ENCODE measurements at regions not wholly inside any gene's neighbourhood (a gene's known extent, or its start where the extent isn't known, plus 50 kb on each side); places are given as distances from the start of the nearest gene placed in this dataset.

DNA sequence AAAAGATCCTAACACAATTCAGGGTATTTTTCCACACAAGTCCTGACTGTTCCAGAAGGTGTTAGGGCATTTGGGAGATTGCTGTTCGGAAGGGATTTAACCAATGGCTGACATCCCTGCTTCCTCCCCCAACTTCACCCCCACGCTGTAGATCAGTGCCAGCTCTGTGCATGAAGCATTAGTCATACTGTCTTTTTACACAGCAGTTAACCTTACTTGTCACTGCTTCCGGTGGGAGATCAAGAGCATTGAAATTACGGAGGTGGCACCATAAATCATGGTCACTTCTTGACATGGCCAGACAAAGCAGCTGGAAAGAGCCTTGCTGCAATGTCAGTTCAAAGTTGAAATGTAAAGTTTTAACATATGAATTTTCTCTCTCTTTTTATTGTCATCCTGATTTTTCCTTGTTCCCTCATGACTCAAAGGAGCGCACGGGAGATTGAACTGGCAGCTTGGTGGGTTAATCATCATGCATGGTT lies 70.2 kb downstream of the HRH4 start:
- peak; percentile 74 to 88 for DNase-seq (ENCODE audit: low read depth in 2 of 2)

DNA sequence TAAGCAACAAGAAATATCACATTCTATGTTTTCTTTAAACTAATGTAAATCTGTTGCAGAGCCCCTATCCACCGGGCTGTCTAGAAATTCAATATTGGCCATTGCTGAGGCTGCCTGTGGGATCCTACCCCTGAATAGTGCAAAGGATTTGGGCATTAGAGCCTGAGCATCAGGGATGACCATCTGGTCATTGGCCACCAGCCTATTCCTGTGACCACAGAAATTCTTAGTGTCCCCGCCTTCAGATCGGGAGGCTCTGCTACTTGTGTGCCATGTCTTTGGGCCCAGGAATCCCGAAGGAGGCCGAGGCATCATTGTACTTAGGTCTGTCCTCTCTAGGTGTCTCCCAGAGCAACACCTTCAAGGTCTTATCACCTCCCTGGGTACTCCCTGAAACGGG lies 73.8 kb downstream of the HRH4 start:
- DNase-seq (ENCODE audit: low read depth in 2 of 2), result no peak

DNA sequence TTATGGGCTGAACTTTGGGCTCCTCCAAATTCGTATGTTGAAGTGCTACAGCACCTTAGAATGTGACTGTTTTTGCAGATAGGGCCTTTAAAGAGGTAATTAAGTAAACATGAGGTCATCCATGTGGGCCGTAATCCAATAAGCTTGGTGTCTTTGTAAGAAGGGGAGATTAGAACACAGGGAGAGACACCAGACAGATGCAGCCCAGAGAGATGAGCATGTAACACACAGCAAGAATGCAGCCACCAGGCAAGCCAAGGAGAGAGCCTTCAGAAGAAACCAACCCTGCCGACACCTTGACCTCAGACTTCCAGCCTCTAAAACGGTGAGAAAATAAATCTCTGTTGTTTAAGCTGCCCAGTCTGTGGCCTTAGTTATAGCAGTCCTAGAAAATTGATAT lies 74.3 kb downstream of the HRH4 start:
- DNase-seq (ENCODE audit: low read depth in 2 of 2), result no peak

DNA sequence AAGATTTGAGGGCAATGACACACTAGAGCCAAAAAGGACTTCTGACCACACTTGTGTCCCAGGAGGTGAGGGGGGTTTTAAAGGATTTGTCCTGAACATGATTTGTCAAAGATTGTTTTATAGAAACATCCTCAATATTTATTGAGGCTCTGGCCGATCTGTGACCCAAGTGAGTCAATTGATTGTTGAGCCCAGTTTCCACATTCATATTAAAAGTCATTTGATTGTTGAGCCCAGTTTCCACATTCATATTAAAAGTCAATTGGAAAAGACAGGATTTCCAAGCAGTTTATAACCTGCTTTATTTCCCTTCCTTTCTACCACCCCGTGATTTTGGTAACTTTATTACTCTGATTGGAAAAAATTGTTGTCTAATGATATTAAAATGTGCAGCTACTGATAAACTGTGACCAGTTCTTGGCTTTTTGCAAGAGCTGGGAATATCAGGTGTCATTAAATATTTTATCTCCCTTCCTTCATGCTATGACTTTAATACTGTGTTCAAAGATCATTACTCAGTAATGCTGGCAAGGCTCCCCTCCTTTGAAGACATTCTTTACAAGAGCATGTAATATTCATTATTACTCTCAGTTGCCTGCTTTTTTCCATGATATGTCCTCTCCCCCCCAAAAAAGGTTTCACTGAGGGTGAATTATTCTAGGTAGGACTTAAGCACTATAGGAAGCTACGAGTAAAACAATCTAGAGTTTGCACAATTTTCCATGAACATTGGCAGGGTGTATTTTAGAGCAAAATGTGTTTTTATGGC lies 75.3 kb downstream of the HRH4 start:
- DNase-seq (ENCODE audit: low read depth in 2 of 2), result no peak

DNA sequence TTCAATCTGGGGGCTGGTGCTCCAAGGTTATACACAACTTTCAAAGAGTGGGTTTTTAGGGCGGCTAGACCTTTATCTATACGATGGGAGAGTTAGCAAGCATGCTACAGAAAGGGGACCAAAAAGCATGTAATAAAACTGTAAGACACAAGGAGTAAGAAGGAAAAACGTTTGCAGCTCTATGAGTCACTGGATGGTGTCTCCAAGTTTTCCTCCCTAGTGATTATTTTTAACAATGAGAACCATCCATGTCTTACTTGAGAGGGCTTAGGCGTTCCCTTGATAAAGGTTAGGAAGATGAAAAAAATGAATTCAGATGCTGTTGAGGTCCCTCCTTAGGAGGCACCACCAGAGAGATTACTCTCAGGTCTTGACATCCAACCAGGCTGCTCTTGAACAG lies 75.9 kb downstream of the HRH4 start:
- DNase-seq (ENCODE audit: low read depth in 2 of 2), result no peak

DNA sequence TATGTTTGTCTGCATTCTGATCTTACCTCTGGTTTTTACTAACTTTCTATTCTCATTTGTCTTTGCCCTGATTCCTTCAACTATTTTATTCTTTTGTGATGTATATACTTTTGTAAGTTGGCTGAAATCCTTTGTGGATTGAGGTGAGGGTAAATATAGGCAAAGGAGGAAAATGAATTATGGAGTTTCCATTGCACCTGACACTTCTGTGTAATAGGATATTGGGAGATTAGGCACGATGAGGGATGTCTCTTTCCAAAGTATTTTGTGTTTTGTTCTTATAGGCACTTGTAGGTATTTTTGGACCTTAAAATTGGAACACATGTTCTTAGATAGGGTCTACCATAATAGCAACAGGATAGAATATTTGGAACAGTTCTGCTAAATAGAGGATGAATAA lies 76.4 kb downstream of the HRH4 start:
- DNase-seq (ENCODE audit: low read depth in 2 of 2), result no peak

DNA sequence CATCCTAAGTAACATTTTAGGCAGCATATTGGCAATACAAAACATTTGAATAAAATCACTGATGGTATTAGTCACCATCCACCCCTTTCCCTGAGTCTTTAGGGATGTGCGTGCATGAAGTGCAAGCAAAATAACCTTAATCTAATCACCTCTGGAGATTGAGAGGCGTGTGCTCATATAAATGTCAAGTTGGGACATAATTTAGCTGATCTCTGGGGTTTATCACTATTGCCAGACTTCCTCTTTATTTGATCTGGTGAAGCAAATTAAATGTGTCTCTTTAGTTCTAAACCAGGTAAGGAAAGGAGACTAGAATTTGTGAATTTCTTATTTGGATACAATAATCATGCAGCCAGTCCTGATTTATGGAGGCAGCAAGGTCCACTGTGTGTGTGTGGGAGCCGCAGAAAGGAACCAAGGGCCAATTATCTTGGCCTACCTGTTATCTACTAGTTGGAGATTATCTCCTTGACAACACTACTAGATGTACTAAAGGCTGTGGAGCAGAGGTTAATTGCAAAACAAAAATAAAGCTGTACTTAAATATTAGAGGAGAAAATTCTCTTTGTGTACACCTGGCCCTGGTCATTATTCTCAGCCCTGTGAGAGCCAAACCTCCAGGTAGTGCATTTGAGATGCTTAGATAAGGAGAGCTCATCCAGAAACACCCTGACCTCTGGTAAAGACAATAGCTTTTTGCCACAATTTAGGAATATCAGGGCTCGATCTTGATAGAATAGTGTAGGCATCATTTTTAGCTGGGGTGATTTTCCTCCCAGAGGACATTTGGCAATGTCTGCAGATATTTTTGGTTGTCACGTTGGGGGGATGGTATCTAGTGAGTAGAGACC lies 78.2 kb downstream of the HRH4 start:
- no peak for DNase-seq (ENCODE audit: low read depth in 2 of 2)

DNA sequence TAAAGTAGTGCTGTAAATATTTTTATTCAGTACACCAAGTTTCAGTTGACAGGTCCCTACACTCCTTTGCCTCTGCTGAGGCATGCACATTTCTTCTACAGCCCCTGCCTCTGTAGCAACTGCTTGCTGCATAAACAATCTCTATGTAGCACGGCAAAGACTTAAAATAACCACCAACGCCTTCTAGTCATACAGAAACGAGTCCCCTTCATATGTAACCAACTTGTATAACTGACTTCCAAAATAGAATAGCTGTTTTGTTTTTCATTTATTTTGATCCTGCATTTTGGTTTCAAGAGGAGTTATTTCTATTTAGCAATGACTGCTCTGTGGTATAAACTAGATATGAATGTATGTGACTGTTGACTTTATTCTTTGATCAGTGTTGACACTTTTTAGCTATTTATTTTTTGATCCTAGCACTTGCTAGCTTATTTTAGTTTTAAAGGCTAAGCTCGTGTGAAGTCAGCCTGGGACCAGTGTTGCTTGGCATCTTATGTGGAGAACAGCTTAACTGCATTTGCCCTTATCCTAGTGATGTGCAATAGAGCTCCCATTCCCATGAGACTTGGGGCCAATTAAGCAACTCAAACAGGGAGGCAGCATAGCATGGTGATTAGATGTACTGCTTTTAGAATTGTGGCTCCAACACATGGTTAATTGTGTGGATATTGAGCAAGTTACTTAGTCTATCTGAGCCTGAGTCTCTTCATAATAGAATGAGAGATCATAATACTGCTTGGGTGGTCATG lies 79.6 kb downstream of the HRH4 start:
- no peak for DNase-seq (ENCODE audit: low read depth in 2 of 2)

DNA sequence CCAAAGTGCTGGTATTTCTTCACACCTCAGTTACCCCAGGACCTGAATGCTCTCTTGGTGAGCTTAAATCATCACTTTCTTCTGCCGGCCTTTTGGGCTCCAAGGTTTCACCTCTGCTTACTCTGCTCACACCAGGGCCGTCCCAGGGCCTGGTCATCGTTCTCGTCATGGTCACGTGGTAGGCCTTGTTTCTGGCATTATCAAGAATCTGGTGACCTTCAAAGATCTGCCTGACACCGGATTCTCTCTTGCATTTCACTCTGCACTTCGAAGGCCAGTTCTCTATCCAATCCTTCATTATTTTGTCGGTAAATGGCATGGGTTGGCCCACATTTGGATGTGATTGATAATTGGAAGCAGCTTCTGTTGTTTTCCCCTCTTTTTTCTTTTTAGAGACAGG lies 80.5 kb downstream of the HRH4 start:
- no peak for DNase-seq (ENCODE audit: low read depth in 2 of 2)

DNA sequence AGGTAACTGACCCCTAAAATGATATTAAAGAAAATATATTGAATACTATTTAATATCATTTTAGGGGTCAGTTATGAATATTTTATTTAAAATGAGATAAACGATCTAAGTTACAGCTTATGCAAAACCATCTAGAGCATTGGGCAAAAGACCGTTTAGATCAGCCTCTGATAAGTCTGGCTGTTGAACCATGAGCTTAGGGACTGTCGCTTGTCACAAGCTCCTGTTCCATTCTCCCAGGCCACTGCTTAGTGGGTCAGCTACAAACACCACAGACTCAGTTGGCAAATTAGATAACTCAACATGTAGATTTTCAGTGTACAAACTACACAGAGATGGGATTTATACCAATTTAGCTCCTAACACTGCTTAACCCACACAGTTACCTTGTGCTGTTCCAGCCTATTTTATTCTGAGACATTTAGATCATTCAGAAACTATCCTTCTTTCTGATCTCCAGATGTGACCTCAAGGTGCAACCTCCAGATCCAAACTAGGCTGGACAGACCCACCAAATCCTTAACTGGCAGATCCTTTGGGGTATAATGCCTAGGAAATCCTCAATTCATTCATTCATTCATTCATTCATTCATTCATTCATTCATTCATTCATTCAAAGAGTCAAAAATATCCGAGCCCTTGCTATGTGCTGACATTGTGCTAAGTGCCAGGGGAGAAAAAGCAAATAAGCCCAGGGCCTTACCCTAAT lies 82.8 kb downstream of the HRH4 start:
- no peak for DNase-seq (ENCODE audit: low read depth in 2 of 2)

DNA sequence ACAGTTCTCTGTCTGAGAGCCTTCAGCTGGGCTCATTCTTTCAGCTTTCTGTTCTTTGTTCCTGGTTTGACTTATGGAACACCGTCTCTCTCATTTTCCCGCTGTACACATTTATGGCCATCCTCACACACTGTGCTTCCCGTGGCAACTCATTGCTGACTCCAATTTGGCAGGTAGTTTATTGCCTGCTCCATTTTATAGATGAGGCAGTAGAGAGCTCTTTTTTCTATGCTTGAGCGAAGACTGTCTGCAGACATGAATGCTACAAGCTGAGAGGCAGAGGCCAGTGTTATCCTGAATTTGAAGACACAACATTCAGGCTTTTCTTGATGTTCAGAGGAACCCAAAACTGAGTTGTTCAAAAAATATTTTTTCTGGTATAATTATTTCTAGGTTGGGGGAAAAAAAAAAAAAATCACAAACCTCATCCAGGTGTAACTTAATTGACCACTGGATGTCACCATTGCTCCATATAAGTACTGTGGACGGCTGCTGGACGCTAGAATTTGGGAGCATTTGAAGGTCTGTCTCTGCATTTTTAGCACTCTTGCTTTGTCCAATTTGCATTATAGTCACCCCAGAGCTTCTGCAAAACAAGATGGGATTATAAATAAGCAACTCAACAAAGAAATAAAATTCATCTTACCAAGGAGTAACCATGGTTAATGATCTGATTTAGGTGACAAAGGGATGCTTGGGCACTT lies 83.5 kb downstream of the HRH4 start:
- DNase-seq (ENCODE audit: low read depth in 2 of 2), result peak; percentile 35 to 67

DNA sequence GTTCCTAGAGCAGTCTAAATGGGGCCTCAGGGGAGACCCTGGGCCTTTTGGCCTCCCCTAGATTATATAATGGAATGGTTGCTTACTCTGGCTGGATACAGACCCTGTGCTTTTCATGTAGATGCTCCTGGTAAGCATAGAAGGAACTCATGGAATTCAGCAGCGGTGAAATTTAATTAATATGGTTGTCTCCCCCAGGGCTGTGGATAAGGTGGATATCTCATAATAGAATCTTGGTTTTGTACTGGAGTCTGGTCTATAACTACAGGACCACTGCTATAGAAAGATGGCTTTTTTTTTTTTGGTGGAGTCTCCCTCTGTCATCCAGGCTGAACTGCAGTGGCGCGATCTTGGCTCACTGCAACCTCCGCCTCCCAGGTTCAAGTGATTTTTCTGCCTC lies 84.5 kb downstream of the HRH4 start:
- DNase-seq (ENCODE audit: low read depth in 2 of 2), result no peak

DNA sequence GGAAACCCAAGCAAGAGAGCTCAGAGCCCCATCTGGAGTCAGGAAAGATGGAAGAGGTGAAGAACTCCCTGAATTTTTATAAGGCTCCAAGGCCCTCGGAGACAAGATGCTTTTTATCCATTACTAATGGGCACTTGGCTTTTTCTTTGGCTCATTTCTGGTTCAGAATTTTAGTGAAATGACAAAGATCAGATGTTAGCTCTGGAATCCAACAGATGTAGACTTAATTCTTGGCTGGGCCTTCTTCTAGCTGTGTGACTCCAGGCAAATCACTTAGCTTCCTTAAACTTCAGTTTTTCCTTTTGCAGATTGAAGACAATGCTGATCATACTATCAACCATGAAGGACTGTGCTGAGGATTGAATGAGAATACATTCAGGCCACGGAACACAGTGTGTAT lies 85.2 kb downstream of the HRH4 start:
- DNase-seq (ENCODE audit: low read depth in 2 of 2), result no peak

DNA sequence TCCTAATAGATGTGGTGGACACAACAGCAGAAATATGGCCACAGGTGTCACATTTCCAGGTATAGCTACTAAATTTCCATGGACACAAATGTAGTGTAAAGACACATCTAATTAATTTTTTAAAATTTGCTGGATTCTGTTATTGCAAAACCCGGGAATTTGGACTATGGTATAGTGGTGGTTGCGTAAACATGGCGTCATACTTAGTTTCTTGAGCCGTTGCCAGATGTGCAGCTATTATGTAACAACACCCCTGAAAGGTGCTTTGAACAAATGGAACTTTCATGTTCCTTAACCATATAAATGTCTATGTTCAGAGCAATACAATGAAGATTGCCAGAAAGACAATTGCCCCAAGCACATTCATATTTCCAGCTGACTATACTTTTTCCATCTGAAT lies 85.9 kb downstream of the HRH4 start:
- no peak for DNase-seq (ENCODE audit: low read depth in 2 of 2)

DNA sequence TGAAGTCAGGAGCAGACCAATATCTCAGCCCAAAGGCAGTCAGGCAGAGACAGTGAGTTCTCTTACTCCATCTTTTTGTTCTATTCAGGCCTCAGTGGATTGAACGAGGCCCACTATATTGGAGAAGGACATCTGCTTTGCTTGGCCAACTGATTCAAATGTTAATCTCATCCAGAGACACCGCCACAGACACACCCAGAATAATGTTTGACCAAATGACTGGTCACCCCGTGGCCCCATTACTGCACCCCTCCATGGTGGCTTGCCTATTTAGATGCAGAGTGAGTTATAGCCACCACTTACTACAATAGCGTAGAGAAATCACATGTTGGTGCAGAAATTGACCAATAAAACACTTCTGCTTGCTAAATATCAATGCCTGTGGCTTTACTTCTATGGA lies 88.1 kb downstream of the HRH4 start:
- DNase-seq (ENCODE audit: low read depth in 2 of 2), result no peak

DNA sequence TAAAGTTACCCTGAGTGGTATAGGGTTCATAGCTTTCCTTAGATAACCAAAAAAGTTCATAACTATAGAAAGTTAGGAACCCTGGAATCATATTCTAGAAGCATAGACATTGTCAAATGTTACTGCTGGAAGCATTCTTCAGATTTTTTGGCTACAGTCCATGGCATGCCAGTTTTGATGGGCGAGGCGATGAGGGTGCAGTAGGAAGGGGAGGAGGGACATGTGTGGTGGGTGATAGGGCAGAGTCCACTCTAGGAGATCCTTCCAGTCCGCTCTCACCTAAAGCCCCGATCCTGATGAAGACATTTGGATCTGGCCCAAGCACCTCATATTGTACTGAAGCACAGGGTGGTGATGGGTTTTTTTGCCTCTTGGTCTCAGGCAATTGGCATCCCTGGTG lies 91.8 kb downstream of the HRH4 start:
- no peak for DNase-seq (ENCODE audit: low read depth in 2 of 2)

DNA sequence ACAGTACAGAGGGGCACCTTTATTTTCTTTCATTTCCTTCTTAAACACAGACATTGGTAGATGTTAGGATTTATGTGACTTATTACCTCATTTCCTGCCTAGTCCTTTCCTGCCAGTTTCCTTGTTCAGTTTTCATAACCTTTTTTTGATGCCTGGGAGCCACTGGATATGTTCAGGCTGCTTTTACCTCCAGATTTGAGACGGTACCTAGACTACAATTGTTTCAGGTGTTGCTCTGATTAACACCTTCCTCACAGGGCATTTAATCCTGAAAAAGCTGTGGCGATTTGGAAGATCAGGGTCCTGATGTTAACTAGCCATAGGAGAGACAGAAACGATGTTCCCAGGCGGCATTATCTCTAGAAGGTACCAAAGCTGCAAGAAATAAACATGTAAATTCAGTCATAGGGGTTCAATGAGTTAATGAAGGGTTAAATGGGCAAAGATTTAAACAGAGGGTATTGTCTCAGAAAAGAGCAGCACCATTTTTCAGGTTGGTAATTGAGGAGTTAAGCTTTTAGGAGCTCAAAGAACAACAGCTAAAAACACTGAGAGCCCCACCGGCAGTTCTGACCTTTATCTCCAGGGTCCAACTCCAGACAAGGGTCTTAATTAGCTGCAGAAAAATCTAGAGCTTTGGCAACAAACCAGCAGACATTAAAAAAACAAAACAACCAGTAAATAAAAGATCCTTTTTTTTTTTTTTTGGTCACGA lies 93.3 kb downstream of the HRH4 start:
- DNase-seq (ENCODE audit: low read depth in 2 of 2), result peak; percentile 8 to 13

DNA sequence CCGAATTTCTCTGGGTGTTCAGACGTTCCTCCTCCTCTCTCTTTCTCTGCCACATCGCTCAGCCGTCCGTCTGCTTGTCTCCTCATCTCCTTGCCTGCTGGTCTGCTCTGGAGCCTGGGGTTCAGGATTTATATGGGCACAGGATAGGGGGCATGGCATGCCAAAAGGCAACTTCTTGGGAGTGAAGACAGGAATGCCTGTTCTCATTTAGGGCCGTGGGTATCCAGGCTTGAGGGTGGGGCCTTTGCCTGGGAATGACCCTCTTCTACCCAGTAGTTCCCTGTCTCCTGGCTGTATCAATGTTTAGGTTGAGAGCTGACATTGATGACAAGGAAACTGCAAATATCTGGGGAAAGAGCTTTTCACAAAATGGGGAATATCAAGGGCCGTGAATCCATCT lies 98.0 kb downstream of the HRH4 start:
- DNase-seq (ENCODE audit: low read depth in 2 of 2), result no peak

DNA sequence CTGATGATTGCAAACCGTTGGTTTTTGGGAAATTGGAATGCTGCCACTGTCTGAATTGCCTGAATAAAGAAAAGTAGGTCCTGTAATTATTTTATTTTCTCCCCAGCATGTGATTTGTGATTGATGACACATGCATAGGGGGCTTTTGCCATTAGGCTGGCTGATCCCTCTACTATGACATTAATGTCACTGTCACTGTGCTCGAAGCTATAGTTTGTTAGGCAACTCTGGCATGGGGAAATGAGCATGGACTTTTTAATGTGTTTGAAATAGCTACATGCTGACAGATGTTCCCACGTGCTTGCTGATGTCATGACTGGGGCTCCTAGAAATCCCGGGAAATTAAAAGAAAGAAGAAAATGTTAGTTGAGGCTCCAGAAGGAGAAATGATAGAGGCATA lies 99.1 kb downstream of the HRH4 start:
- DNase-seq (ENCODE audit: low read depth in 2 of 2), result no peak

DNA sequence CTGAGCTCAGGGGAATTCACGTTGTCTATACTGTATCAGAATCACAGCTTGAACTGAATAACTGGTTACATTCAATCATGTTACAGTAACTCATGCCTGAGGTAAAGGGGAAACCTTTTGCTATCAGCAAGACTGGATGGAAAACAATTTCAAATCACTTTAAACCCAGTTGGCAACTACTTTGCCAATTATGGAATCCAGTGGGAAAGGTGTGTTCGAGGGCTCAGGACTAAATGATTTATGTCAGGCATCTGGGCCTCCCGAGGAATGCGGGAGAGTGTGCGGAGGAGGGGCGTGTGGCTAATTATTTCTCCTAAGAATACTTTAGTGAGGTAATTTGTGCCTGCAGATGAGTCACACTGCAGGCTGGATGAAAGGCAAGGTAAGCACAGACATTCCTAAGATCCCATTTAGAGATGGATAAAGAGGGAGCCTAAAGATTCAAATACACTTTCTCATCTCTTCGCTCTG lies 100.1 kb downstream of the HRH4 start:
- DNase-seq (ENCODE audit: low read depth in 2 of 2), result no peak

All from lung microvascular endothelial cell (primary cell).